Keratinocyte (primary cell): ENCODE measurements at regions not wholly inside any gene's neighbourhood (a gene's known extent, or its start where the extent isn't known, plus 50 kb on each side); places are given as distances from the start of the nearest gene placed in this dataset.

ENCODE experiments used
- DNase-seq: peaks from one replicate; pipeline ENCODE4 v3.0.0-alpha.2; 2011; ENCODE audit warnings: low read depth, missing footprints, low spot score
- FAIRE-seq: peaks from 2 replicates; lab custom pipeline; 2011; peaks lifted over from hg19 to GRCh38; lab: Jason Lieb, UNC
- H2AFZ ChIP-seq: 2 replicates; pipeline ENCODE4 v1.6.0; 2012; ENCODE audit warnings: low read length, control low read depth, inconsistent platforms; ENCODE audit not compliant: control insufficient read depth
- H3K27ac ChIP-seq: 2 replicates; pipeline ENCODE4 v1.5.1; 2011; ENCODE audit warnings: low read length; ENCODE audit not compliant: control insufficient read depth, insufficient read depth
- H3K27me3 ChIP-seq: 3 replicates; pipeline ENCODE4 v1.6.0; 2011; ENCODE audit warnings: low read length; ENCODE audit not compliant: control insufficient read depth, insufficient read depth; ENCODE audit errors: extremely low read depth
- H3K36me3 ChIP-seq, 2 experiments: 2 replicates in 1 of 2; 3 replicates in 1 of 2; pipeline ENCODE4 v1.5.1; 2011; ENCODE audit warnings: low read length in 2 of 2, mild to moderate bottlenecking in 1 of 2; ENCODE audit not compliant: control insufficient read depth in 2 of 2, insufficient read depth in 2 of 2; ENCODE audit errors: extremely low read depth in 1 of 2
- H3K4me1 ChIP-seq: 3 replicates; pipeline ENCODE4 v1.5.1; 2011; ENCODE audit warnings: low read length; ENCODE audit not compliant: control insufficient read depth, insufficient read depth; ENCODE audit errors: extremely low read depth
- H3K4me2 ChIP-seq: 3 replicates; pipeline ENCODE4 v1.6.0; 2011; ENCODE audit warnings: low read depth, low read length; ENCODE audit not compliant: control insufficient read depth, insufficient read depth; ENCODE audit errors: extremely low read depth
- H3K4me3 ChIP-seq, 3 experiments: fragments of 200-600 bp in 1 of 3; sonication (generic) in 1 of 3; 2 replicates in 2 of 3; 3 replicates in 1 of 3; pipeline ENCODE4 v1.5.1; 2011 to 2016; ENCODE audit warnings: low read length in 3 of 3, mild to moderate bottlenecking in 3 of 3, control low read depth in 2 of 3, inconsistent platforms in 1 of 3, low read depth in 1 of 3, mixed read lengths in 1 of 3, mixed run types in 1 of 3, moderate library complexity in 1 of 3; ENCODE audit not compliant: control insufficient read depth in 2 of 3, insufficient read depth in 2 of 3; ENCODE audit errors: extremely low read depth in 1 of 3
- H3K79me2 ChIP-seq: 2 replicates; pipeline ENCODE4 v1.6.0; 2012; ENCODE audit warnings: low read length; ENCODE audit not compliant: control insufficient read depth, insufficient read depth
- H3K9ac ChIP-seq: 3 replicates; pipeline ENCODE4 v1.6.0; 2011; ENCODE audit warnings: low read length; ENCODE audit not compliant: control insufficient read depth, insufficient read depth; ENCODE audit errors: extremely low read depth
- H3K9me1 ChIP-seq: 3 replicates; pipeline ENCODE4 v1.6.0; 2011; ENCODE audit warnings: low read length; ENCODE audit not compliant: control insufficient read depth, insufficient read depth; ENCODE audit errors: extremely low read depth
- H3K9me3 ChIP-seq: 2 replicates; pipeline ENCODE4 v1.5.1; 2012; ENCODE audit warnings: low read depth, low read length; ENCODE audit not compliant: control insufficient read depth
- H4K20me1 ChIP-seq: 3 replicates; pipeline ENCODE4 v1.6.0; 2011; ENCODE audit warnings: low read length; ENCODE audit not compliant: control insufficient read depth, insufficient read depth; ENCODE audit errors: extremely low read depth
- EZH2 ChIP-seq: IDR thresholded peaks from one replicate; pipeline ENCODE4 v1.6.1; 2012; ENCODE audit warnings: inconsistent platforms, mild to moderate bottlenecking, low read length, moderate library complexity
- dilution Hi-C: fragments of 300-500 bp; cut with MboI; formaldehyde crosslinking; loops from one replicate; pipeline ENCODE4 v1.7.0; 2020; ENCODE audit warnings: low sequenced_read_pairs; ENCODE audit not compliant: extremely low pct_ligation_motif_present
- TF ChIP-seq, protein P1 (sequence below), 3 experiments: IDR thresholded peaks in 1 of 3; conservative IDR thresholded peaks in 1 of 3; optimal IDR thresholded peaks in 1 of 3; 2 replicates in 2 of 3; 3 replicates in 1 of 3; pipeline versions ENCODE3 to v1.5.1; 2011; ENCODE audit warnings: low read length in 3 of 3, mild to moderate bottlenecking in 3 of 3, moderate library complexity in 2 of 3, control low read depth in 1 of 3, inconsistent platforms in 1 of 3; ENCODE audit not compliant: insufficient read depth in 2 of 3; ENCODE audit errors: extremely low read depth in 1 of 3

DNA sequence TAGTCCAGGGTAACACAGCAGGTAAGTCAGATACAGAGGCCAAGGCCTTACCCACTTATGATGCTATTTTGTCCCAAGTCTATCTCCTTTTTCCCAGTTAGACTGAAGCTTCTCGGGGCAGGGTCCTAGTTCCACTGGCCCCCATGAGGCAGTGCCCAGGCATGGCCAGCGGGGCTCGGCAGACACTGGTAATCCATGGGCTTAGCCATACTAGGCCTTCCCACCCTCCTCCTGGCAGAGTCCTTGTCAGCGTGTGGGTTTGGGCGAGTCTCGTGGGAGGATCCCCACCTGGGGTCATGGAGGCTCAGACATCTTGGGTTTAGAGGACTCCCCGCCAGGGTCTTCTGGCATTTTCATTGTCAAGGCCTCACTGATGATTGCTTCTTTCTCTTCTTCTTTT, 84.7 kb upstream of the BRD7 start:
- no peaks in the 10 kb centered on the region for H3K36me3 ChIP-seq
- FAIRE-seq (no peak), DNase-seq (no peak)
- H2AFZ ChIP-seq: no peak overlapping the region
- TF ChIP-seq EZH2: no peak
- TF ChIP-seq, protein P1, sequence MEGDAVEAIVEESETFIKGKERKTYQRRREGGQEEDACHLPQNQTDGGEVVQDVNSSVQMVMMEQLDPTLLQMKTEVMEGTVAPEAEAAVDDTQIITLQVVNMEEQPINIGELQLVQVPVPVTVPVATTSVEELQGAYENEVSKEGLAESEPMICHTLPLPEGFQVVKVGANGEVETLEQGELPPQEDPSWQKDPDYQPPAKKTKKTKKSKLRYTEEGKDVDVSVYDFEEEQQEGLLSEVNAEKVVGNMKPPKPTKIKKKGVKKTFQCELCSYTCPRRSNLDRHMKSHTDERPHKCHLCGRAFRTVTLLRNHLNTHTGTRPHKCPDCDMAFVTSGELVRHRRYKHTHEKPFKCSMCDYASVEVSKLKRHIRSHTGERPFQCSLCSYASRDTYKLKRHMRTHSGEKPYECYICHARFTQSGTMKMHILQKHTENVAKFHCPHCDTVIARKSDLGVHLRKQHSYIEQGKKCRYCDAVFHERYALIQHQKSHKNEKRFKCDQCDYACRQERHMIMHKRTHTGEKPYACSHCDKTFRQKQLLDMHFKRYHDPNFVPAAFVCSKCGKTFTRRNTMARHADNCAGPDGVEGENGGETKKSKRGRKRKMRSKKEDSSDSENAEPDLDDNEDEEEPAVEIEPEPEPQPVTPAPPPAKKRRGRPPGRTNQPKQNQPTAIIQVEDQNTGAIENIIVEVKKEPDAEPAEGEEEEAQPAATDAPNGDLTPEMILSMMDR (optimal IDR thresholded peaks at IDR 0.05 in 1 of 3, IDR thresholded peaks at IDR 0.05 in 1 of 3, conservative IDR thresholded peaks at IDR 0.05 in 1 of 3; ENCODE audit: extremely low read depth in 1 of 3, insufficient read depth in 2 of 3, low read length in 3 of 3): no peak
- H3K9me3 ChIP-seq: no peaks in the 10 kb centered on the region
- H3K4me3 ChIP-seq: no peak overlapping the region
- H3K27ac ChIP-seq: no peak overlapping the region
- H3K4me1 ChIP-seq: peaks cover 17% of the 10 kb centered on the region
- H3K9me1 ChIP-seq: no peaks in the 10 kb centered on the region
- H3K27me3 ChIP-seq: peaks cover 10% of the 10 kb centered on the region
- H3K4me2 ChIP-seq: no peak overlapping the region
- dilution Hi-C loops: no loop called here
- H4K20me1 ChIP-seq: no peaks in the 10 kb centered on the region
- H3K79me2 ChIP-seq: no peaks in the 10 kb centered on the region
- no peak overlapping the region for H3K9ac ChIP-seq

DNA sequence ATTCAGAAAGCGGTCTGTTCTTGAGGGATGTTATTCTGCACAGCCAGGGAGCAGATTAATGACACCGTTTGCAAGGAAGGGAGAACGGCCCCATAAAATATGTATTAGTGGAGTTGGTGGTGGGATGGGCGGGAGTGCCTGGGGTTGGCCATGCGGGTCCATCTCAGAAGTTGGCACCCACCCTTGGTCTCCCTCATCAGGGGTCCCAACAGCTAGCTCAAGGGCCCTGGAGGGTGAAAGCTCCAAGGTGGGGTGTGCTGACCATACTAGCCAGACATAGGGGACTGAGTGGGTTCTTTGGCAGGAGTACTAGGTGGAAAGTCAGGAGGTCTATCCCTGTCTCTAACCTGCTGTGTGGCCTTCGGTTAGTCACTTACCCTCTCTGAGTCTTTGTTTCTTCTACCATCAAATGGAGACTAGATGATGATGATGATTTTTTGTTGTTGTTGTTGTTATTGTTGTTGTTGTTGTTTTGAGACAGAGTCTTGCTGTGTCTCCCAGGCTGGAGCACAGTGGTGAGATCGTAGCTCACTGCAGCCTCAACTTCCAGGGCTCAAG, 83.2 kb upstream of the BRD7 start:
- no peaks in the 10 kb centered on the region for H3K36me3 ChIP-seq

More for the DNA sequence above, 83.2 kb upstream of the BRD7 start:
- dilution Hi-C loops: no loop called here
- Histone ChIP-seq H4K20me1 (no peaks in the 10 kb centered on the region), H3K9me1 (no peaks in the 10 kb centered on the region), H3K9me3 (no peaks in the 10 kb centered on the region), H3K4me1 (peaks cover 9% of the 10 kb centered on the region), H3K4me3 (no peak overlapping the region), H3K79me2 (no peaks in the 10 kb centered on the region), H3K4me2 (no peak overlapping the region), H3K9ac (no peak overlapping the region), H3K27me3 (peaks cover 11% of the 10 kb centered on the region), H3K27ac (no peak overlapping the region), H2AFZ (no peak overlapping the region)
- FAIRE-seq (no peak), DNase-seq (no peak)
- TF ChIP-seq EZH2: no peak
- TF ChIP-seq, protein P1 (optimal IDR thresholded peaks at IDR 0.05 in 1 of 3, IDR thresholded peaks at IDR 0.05 in 1 of 3, conservative IDR thresholded peaks at IDR 0.05 in 1 of 3; ENCODE audit: extremely low read depth in 1 of 3, insufficient read depth in 2 of 3, low read length in 3 of 3): no peak
